A549 (cell line): ENCODE measurements at regions not wholly inside any gene's neighbourhood (a gene's known extent, or its start where the extent isn't known, plus 50 kb on each side); places are given as distances from the start of the nearest gene placed in this dataset.

Experiments used
- ATAC-seq, 2 experiments: fragments of 200-7000 bp in 1 of 2; fragments of >200 bp in 1 of 2; cut with Nextera tagmentation in 1 of 2; cut with Tn5 transposase in 1 of 2; 3 replicates each; pipeline versions ENCODE4 v1.8.0 to v1.9.1; 2018 to 2020; ENCODE audit warnings: mild to moderate bottlenecking in 1 of 2, moderate library complexity in 1 of 2
- CTCF ChIA-PET: fragments of 300-600 bp; sonication (Branson Sonifier 250); formaldehyde crosslinking; extraction: SDS; loops from one replicate; lab custom pipeline; 2021; ENCODE audit warnings: antibody characterized with exemption, inconsistent platforms; lab: Yijun Ruan, JAX
- POLR2A ChIA-PET: fragments of 350-600 bp; formaldehyde crosslinking; extraction: SDS; loops from one replicate; lab custom pipeline; 2021; ENCODE audit warnings: antibody characterized with exemption, inconsistent platforms; lab: Yijun Ruan, JAX
- DNase-seq, 2 experiments: peaks; one replicate each; pipeline versions ENCODE4 v3.0.0 to v3.0.0-alpha.2; 2011 to 2016; ENCODE audit warnings: low read depth in 1 of 2, low spot score in 1 of 2
- FAIRE-seq: peaks from 2 replicates; lab custom pipeline; 2011; peaks lifted over from hg19 to GRCh38; lab: Jason Lieb, UNC
- H3K27ac ChIP-seq, 2 experiments: fragments of >200 bp; sonication (Bioruptor Twin); formaldehyde crosslinking; 3 replicates each; pipeline ENCODE4 v1.5.1; 2016 to 2017
- H3K4me1 ChIP-seq: fragments of >200 bp; sonication (Bioruptor Twin); formaldehyde crosslinking; 3 replicates; pipeline ENCODE4 v1.6.1; 2016
- H3K4me2 ChIP-seq: fragments of >200 bp; sonication (Bioruptor Twin); formaldehyde crosslinking; 3 replicates; pipeline ENCODE4 v1.6.1; 2016
- H3K4me3 ChIP-seq: fragments of >200 bp; sonication (Bioruptor Twin); formaldehyde crosslinking; 3 replicates; pipeline ENCODE4 v1.5.1; 2016
- H3K9me3 ChIP-seq: fragments of >200 bp; sonication (Bioruptor Twin); formaldehyde crosslinking; 3 replicates; pipeline ENCODE4 v1.6.1; 2016
- CBX8 ChIP-seq: fragments of 200-600 bp; sonication (generic); IDR thresholded peaks from 2 replicates; pipeline ENCODE4 v1.6.1; 2016
- CEBPB ChIP-seq, 2 experiments: fragments of >200 bp in 1 of 2; sonication (Bioruptor Twin) in 1 of 2; formaldehyde crosslinking in 1 of 2; IDR thresholded peaks; 2 replicates each; pipeline ENCODE4 v1.6.1; 2012 to 2016
- EHMT2 ChIP-seq: fragments of 200-600 bp; sonication (generic); IDR thresholded peaks from 2 replicates; pipeline ENCODE4 v1.6.1; 2016; ENCODE audit warnings: antibody characterized with exemption, low read depth, mild to moderate bottlenecking, moderate library complexity
- ESRRA ChIP-seq: fragments of 150-350 bp; IDR thresholded peaks from 2 replicates; pipeline ENCODE4 v1.6.1; 2014; ENCODE audit warnings: mild to moderate bottlenecking, low read length, borderline replicate concordance
- FOSB ChIP-seq: fragments of 250-450 bp; sonication (Bioruptor Pico); IDR thresholded peaks from 2 replicates; pipeline ENCODE4 v1.5.0; 2020; ENCODE audit warnings: mild to moderate bottlenecking, moderate library complexity
- FOSL2 ChIP-seq, 2 experiments: fragments of 450-650 bp in 1 of 2; fragments of >200 bp in 1 of 2; sonication (Bioruptor Twin) in 1 of 2; formaldehyde crosslinking; IDR thresholded peaks; 2 replicates each; pipeline versions ENCODE4 v1.5.0 to v1.6.1; 2016 to 2020; ENCODE audit warnings: mild to moderate bottlenecking in 1 of 2, moderate library complexity in 1 of 2
- HEYL ChIP-seq: fragments of 250-450 bp; sonication (Bioruptor Pico); IDR thresholded peaks from 2 replicates; pipeline ENCODE4 v1.8.0; 2021; ENCODE audit warnings: mild to moderate bottlenecking, moderate library complexity
- NR3C1 ChIP-seq: fragments of >200 bp; sonication (Bioruptor Twin); formaldehyde crosslinking; IDR thresholded peaks from 3 replicates; pipeline ENCODE4 v1.6.1; 2017
- POLR2AphosphoS2 ChIP-seq: conservative IDR thresholded peaks from 2 replicates; pipeline ENCODE4 v1.6.1; 2012; ENCODE audit warnings: low read length, improper control_type of control experiment, inconsistent platforms
- RAD21 ChIP-seq, 2 experiments: fragments of >200 bp in 1 of 2; sonication (Bioruptor Twin) in 1 of 2; formaldehyde crosslinking in 1 of 2; IDR thresholded peaks in 1 of 2; conservative IDR thresholded peaks in 1 of 2; 2 replicates in 1 of 2; 3 replicates in 1 of 2; pipeline ENCODE4 v1.6.1; 2012 to 2018; ENCODE audit warnings: inconsistent platforms in 1 of 2
- RARB ChIP-seq: fragments of 250-450 bp; sonication (Bioruptor Pico); IDR thresholded peaks from 2 replicates; pipeline ENCODE4 v1.8.0; 2021; ENCODE audit warnings: mild to moderate bottlenecking, moderate library complexity
- RCOR1 ChIP-seq: fragments of 150-350 bp; IDR thresholded peaks from 2 replicates; pipeline ENCODE4 v1.6.1; 2014; ENCODE audit warnings: antibody characterized with exemption, low read length, low read depth
- RFX5 ChIP-seq: fragments of 450-650 bp; IDR thresholded peaks from 2 replicates; pipeline ENCODE4 v1.7.1; 2014; ENCODE audit warnings: antibody characterized with exemption, mild to moderate bottlenecking, moderate library complexity
- SREBF2 ChIP-seq: fragments of 450-650 bp; IDR thresholded peaks from 2 replicates; pipeline ENCODE4 v1.6.1; 2014; ENCODE audit warnings: mild to moderate bottlenecking, moderate library complexity
- ZSCAN20 ChIP-seq: fragments of 250-450 bp; sonication (Bioruptor Pico); IDR thresholded peaks from 2 replicates; pipeline ENCODE4 v1.8.0; 2022; ENCODE audit warnings: mild to moderate bottlenecking, moderate library complexity
- WGBS: methylation state at CpG from one replicate; pipeline ENCODE4 v1.1.6; 2017; ENCODE audit errors: missing lambda C conversion rate; 5-methylcytosine and 5-hydroxymethylcytosine counted together
- TF ChIP-seq, protein P1 (sequence below): fragments of >200 bp; sonication (Bioruptor Twin); formaldehyde crosslinking; IDR thresholded peaks from 3 replicates; pipeline ENCODE4 v1.6.1; 2016
- TF ChIP-seq, protein P2 (sequence below): fragments of 250-450 bp; sonication (Bioruptor Pico); IDR thresholded peaks from 2 replicates; pipeline ENCODE4 v1.5.0; 2021; ENCODE audit warnings: mild to moderate bottlenecking, moderate library complexity, borderline replicate concordance
- TF ChIP-seq, protein P3 (sequence below): fragments of >200 bp; sonication (Bioruptor Twin); formaldehyde crosslinking; IDR thresholded peaks from 2 replicates; pipeline ENCODE4 v1.6.1; 2016
- TF ChIP-seq, protein P4 (sequence below): fragments of >200 bp; sonication (Bioruptor Twin); formaldehyde crosslinking; IDR thresholded peaks from 3 replicates; pipeline ENCODE4 v1.5.1; 2016

DNA sequence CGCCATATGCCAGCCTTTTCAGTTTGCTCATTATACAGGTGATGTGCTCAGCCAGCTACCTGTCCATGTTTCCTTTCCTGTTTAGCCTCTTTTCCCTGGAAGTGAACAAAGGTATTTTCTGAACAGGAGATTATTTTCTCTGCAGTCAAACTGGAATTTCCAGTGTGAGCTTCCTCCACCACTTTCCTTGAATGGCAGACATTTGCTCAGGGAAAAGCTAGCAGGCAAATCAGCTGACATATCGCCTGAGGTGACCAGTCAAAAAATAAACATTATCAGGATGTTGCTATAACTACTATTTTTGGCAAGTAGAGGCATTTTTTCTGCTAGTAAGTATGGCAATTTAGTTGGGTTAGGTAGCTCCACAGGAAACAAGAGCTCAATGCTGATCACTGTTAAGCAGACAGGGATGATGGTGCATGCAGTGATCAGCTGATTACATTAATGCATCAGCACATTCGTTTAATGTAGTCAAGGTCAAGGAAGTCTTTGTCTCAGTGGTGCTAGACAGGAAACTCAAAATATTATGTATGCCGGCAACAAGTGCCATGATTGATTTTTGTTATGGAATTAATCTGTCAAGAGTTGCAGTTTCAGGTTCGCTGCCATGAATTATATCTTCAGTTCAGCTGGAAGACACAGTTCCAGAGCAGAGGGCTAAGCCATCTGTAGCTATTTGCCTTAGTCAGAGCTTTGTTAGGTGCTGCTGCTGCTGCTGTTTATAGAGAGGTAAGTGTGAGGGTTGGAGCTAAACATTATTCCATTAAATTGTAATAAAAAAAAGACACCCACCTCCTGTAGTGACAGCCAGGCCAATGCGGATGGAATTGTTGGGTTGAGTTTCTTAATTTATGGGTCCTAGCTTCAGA is 179.7 kb upstream of the ST6GALNAC5 start:
- ChIA-PET CTCF (no interaction called here), POLR2A (no interaction called here)
- Histone ChIP-seq H3K27ac (no peak overlapping the region), H3K9me3 (no peaks in the 10 kb centered on the region), H3K4me2 (no peak overlapping the region), H3K4me1 (no peaks in the 10 kb centered on the region), H3K4me3 (no peak overlapping the region)
- ATAC-seq (no peak), FAIRE-seq (no peak), DNase-seq (no peak)
- 11% methylated on average over 5 of the region's 6 CpGs for WGBS
- TF ChIP-seq, protein P1, sequence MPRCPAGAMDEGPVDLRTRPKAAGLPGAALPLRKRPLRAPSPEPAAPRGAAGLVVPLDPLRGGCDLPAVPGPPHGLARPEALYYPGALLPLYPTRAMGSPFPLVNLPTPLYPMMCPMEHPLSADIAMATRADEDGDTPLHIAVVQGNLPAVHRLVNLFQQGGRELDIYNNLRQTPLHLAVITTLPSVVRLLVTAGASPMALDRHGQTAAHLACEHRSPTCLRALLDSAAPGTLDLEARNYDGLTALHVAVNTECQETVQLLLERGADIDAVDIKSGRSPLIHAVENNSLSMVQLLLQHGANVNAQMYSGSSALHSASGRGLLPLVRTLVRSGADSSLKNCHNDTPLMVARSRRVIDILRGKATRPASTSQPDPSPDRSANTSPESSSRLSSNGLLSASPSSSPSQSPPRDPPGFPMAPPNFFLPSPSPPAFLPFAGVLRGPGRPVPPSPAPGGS, result no peak
- TF ChIP-seq RAD21 (conservative IDR thresholded peaks at IDR 0.05 in 1 of 2, IDR thresholded peaks at IDR 0.05 in 1 of 2) (no peak), FOSB (CRISPR knock-in tag) (no peak), EHMT2 (no peak), FOSL2 (IDR thresholded peaks at IDR 0.05) (no peak), FOSL2 (CRISPR knock-in tag; IDR thresholded peaks at IDR 0.05) (no peak), RARB (CRISPR knock-in tag) (no peak), HEYL (CRISPR knock-in tag) (no peak), SREBF2 (no peak)
- TF ChIP-seq, protein P2, sequence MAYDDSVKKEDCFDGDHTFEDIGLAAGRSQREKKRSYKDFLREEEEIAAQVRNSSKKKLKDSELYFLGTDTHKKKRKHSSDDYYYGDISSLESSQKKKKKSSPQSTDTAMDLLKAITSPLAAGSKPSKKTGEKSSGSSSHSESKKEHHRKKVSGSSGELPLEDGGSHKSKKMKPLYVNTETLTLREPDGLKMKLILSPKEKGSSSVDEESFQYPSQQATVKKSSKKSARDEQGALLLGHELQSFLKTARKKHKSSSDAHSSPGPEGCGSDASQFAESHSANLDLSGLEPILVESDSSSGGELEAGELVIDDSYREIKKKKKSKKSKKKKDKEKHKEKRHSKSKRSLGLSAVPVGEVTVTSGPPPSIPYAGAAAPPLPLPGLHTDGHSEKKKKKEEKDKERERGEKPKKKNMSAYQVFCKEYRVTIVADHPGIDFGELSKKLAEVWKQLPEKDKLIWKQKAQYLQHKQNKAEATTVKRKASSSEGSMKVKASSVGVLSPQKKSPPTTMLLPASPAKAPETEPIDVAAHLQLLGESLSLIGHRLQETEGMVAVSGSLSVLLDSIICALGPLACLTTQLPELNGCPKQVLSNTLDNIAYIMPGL (CRISPR knock-in tag), result no peak
- TF ChIP-seq, protein P3, sequence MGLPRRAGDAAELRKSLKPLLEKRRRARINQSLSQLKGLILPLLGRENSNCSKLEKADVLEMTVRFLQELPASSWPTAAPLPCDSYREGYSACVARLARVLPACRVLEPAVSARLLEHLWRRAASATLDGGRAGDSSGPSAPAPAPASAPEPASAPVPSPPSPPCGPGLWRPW, result no peak
- TF ChIP-seq, protein P4, sequence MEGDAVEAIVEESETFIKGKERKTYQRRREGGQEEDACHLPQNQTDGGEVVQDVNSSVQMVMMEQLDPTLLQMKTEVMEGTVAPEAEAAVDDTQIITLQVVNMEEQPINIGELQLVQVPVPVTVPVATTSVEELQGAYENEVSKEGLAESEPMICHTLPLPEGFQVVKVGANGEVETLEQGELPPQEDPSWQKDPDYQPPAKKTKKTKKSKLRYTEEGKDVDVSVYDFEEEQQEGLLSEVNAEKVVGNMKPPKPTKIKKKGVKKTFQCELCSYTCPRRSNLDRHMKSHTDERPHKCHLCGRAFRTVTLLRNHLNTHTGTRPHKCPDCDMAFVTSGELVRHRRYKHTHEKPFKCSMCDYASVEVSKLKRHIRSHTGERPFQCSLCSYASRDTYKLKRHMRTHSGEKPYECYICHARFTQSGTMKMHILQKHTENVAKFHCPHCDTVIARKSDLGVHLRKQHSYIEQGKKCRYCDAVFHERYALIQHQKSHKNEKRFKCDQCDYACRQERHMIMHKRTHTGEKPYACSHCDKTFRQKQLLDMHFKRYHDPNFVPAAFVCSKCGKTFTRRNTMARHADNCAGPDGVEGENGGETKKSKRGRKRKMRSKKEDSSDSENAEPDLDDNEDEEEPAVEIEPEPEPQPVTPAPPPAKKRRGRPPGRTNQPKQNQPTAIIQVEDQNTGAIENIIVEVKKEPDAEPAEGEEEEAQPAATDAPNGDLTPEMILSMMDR, result no peak
- TF ChIP-seq, all 56 proteins: peak for 0

DNA sequence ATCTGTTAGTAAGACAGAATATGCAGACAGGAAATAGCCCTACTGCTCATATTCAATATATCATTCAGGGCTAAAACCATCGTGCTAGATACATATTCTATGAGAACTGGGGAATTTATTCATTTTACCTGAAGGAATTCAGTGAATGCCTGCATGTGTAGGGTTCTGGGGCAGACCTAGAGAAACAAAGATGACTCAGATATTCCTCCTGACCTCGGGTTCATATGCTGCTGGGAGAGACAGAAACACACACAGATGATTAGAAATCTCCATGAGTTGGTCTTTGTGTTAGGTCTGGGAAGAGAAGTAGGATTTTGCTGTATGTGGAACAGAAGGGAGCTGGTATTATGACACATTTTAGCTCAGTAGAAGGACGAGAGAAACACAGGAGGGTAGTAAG is 176.5 kb upstream of the ST6GALNAC5 start:
- no peak for ATAC-seq
- Histone ChIP-seq H3K9me3 (no peaks in the 10 kb centered on the region), H3K4me2 (no peak overlapping the region), H3K27ac (no peak overlapping the region), H3K4me1 (no peaks in the 10 kb centered on the region), H3K4me3 (no peak overlapping the region)
- no peak for TF ChIP-seq ESRRA
- TF ChIP-seq NR3C1, result no peak
- TF ChIP-seq POLR2AphosphoS2, result no peak
- TF ChIP-seq HEYL (CRISPR knock-in tag), result no peak
- TF ChIP-seq ZSCAN20 (CRISPR knock-in tag), result no peak
- TF ChIP-seq RCOR1, result no peak
- TF ChIP-seq CBX8, result no peak
- no peak for TF ChIP-seq RFX5
- no peak for TF ChIP-seq FOSB (CRISPR knock-in tag)
- no peak for TF ChIP-seq CEBPB (IDR thresholded peaks at IDR 0.05)
- DNase-seq, result no peak
- ChIA-PET POLR2A (no interaction called here), CTCF (no interaction called here)
- WGBS, result 0% methylated on average over 3 of the region's 3 CpGs
- FAIRE-seq, result no peak
